Urinary bladder (tissue), 3 donors: ENCODE measurements at regions not wholly inside any gene's neighbourhood (a gene's known extent, or its start where the extent isn't known, plus 50 kb on each side); places are given as distances from the start of the nearest gene placed in this dataset.

ENCODE experiments used
- DNase-seq: peaks from one replicate; pipeline ENCODE4 v3.0.0-alpha.2; 2015; ENCODE audit errors: extremely low spot score
- H3K27ac ChIP-seq: one replicate; pipeline ENCODE4 v1.5.1; 2013; ENCODE audit warnings: low read depth, mild to moderate bottlenecking, moderate library complexity
- H3K36me3 ChIP-seq: one replicate; pipeline ENCODE4 v1.6.1; 2013; ENCODE audit warnings: mild to moderate bottlenecking, moderate library complexity; ENCODE audit not compliant: insufficient read depth
- H3K4me1 ChIP-seq: one replicate; pipeline ENCODE4 v1.6.1; 2013; ENCODE audit warnings: mild to moderate bottlenecking, moderate library complexity; ENCODE audit not compliant: insufficient read depth
- H3K4me3 ChIP-seq: one replicate; pipeline ENCODE4 v1.5.1; 2013; ENCODE audit warnings: low read depth, low read length
- WGBS: extraction: QIAGEN DNeasy Blood & Tissue Kit; methylation state at CpG from one replicate; pipeline ENCODE4 v1.1.7; 2013; 5-methylcytosine and 5-hydroxymethylcytosine counted together
- donor health status: healthy with polysubstance abuse.
- donor health status: healthy.

- no peaks in the 10 kb centered on the region for H3K4me1 ChIP-seq
- no peaks in the 10 kb centered on the region for H3K36me3 ChIP-seq
- DNase-seq, result no peak
- 45% methylated on average over 1 of the region's 1 CpG for WGBS
- no peak overlapping the region for H3K4me3 ChIP-seq
- H3K27ac ChIP-seq, result no peak overlapping the region
Observed at GRCh38 chr9:84103651-84104377, 123.2 kb downstream of the RMI1 start.

- no peak overlapping the region for H3K27ac ChIP-seq
- no peak overlapping the region for H3K4me3 ChIP-seq
- no peaks in the 10 kb centered on the region for H3K4me1 ChIP-seq
- 65% methylated on average over 2 of the region's 2 CpGs for WGBS
- no peaks in the 10 kb centered on the region for H3K36me3 ChIP-seq
- DNase-seq, result no peak
Observed at GRCh38 chr9:84107081-84107480, 126.5 kb downstream of the RMI1 start.

- no peak for DNase-seq
- Histone ChIP-seq H3K4me1 (no peaks in the 10 kb centered on the region), H3K36me3 (no peaks in the 10 kb centered on the region), H3K4me3 (no peak overlapping the region), H3K27ac (no peak overlapping the region)
- 52% methylated on average over 1 of the region's 1 CpG for WGBS
Observed at GRCh38 chr9:84107995-84108394, 127.4 kb downstream of the RMI1 start.

- no peak for DNase-seq
- H3K36me3 ChIP-seq, result no peaks in the 10 kb centered on the region
- no peaks in the 10 kb centered on the region for H3K4me1 ChIP-seq
- WGBS, result 94% methylated on average over 3 of the region's 3 CpGs
- H3K4me3 ChIP-seq, result no peak overlapping the region
- H3K27ac ChIP-seq, result no peak overlapping the region
Observed at GRCh38 chr9:84111726-84112125, 131.1 kb downstream of the RMI1 start.

GRCh38 chr9:84121991-84122523 lies 141.5 kb downstream of the RMI1 start:
- WGBS, result 27% methylated on average over 1 of the region's 1 CpG
- Histone ChIP-seq H3K27ac (no peak overlapping the region), H3K4me1 (no peaks in the 10 kb centered on the region), H3K36me3 (no peaks in the 10 kb centered on the region), H3K4me3 (no peak overlapping the region)
- DNase-seq, result peak; percentile 60

GRCh38 chr9:84122572-84122971 lies 142.0 kb downstream of the RMI1 start:
- 75% methylated on average over 1 of the region's 1 CpG for WGBS
- H3K36me3 ChIP-seq, result no peaks in the 10 kb centered on the region
- H3K4me3 ChIP-seq, result no peak overlapping the region
- no peak overlapping the region for H3K27ac ChIP-seq
- DNase-seq, result no peak
- H3K4me1 ChIP-seq, result no peaks in the 10 kb centered on the region

GRCh38 chr9:84123648-84124406 lies 143.2 kb downstream of the RMI1 start:
- 65% methylated on average over 3 of the region's 3 CpGs for WGBS
- H3K4me1 ChIP-seq, result no peaks in the 10 kb centered on the region
- no peak for DNase-seq
- no peak overlapping the region for H3K4me3 ChIP-seq
- no peak overlapping the region for H3K27ac ChIP-seq
- no peaks in the 10 kb centered on the region for H3K36me3 ChIP-seq

- H3K27ac ChIP-seq, result no peak overlapping the region
- WGBS, result 98% methylated on average over 2 of the region's 2 CpGs
- H3K36me3 ChIP-seq, result no peaks in the 10 kb centered on the region
- no peaks in the 10 kb centered on the region for H3K4me1 ChIP-seq
- H3K4me3 ChIP-seq, result no peak overlapping the region
- no peak for DNase-seq
Observed at GRCh38 chr9:84125046-84125445, 144.4 kb downstream of the RMI1 start.

- Histone ChIP-seq H3K4me3 (no peak overlapping the region), H3K4me1 (no peaks in the 10 kb centered on the region), H3K27ac (no peak overlapping the region), H3K36me3 (no peaks in the 10 kb centered on the region)
- no peak for DNase-seq
- 66% methylated on average over 5 of the region's 5 CpGs for WGBS
Observed at GRCh38 chr9:84129529-84129928, 148.9 kb downstream of the RMI1 start.

GRCh38 chr9:84136119-84136868 lies 155.7 kb downstream of the RMI1 start:
- Histone ChIP-seq H3K4me1 (no peaks in the 10 kb centered on the region), H3K4me3 (no peak overlapping the region), H3K36me3 (no peaks in the 10 kb centered on the region), H3K27ac (no peak overlapping the region)
- peak; percentile 37 for DNase-seq
- WGBS, result 68% methylated on average over 13 of the region's 13 CpGs

- WGBS, result 90% methylated on average over 2 of the region's 2 CpGs
- no peak for DNase-seq
- no peaks in the 10 kb centered on the region for H3K36me3 ChIP-seq
- no peak overlapping the region for H3K4me3 ChIP-seq
- H3K27ac ChIP-seq, result no peak overlapping the region
- H3K4me1 ChIP-seq, result no peaks in the 10 kb centered on the region
Observed at GRCh38 chr9:84137968-84138367, 157.4 kb downstream of the RMI1 start.

GRCh38 chr9:84138541-84138940 lies 157.9 kb downstream of the RMI1 start:
- Histone ChIP-seq H3K4me3 (no peak overlapping the region), H3K36me3 (no peaks in the 10 kb centered on the region), H3K4me1 (no peaks in the 10 kb centered on the region), H3K27ac (no peak overlapping the region)
- no peak for DNase-seq
- 87% methylated on average over 4 of the region's 4 CpGs for WGBS

- DNase-seq, result no peak
Observed at GRCh38 chr9:84139296-84140070, 158.9 kb downstream of the RMI1 start.

More at GRCh38 chr9:84139296-84140070, 158.9 kb downstream of the RMI1 start:
- 68% methylated on average over 11 of the region's 11 CpGs for WGBS
- no peaks in the 10 kb centered on the region for H3K4me1 ChIP-seq
- no peaks in the 10 kb centered on the region for H3K36me3 ChIP-seq
- no peak overlapping the region for H3K27ac ChIP-seq
- no peak overlapping the region for H3K4me3 ChIP-seq
